IPS DF 4.7 (cell line): ENCODE measurements at regions not wholly inside any gene's neighbourhood (a gene's known extent, or its start where the extent isn't known, plus 50 kb on each side); places are given as distances from the start of the nearest gene placed in this dataset.

Experiments
- DNase-seq: peaks from one replicate; pipeline ENCODE4 v3.0.0-alpha.2; 2013; ENCODE audit warnings: low spot score; ENCODE audit errors: extremely low read depth

DNA sequence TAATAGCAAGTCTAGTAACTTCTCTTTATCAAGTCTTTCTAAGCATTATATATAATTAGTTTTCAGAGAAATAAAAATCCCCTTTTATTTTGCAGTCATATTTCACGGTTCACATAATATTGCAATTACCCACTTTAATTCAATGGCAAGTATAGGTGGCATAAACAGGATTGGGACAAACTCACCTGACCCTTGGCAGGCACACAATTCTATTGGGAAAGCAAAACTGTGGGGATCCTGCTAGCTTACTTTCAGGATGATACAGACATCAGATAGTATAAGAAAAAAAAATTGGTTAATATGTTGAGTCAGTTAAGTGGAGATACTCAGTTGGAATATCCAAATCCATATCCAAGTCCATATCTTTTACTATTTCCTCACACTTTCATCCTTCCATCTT lies 294.8 kb downstream of the SNX13 start:
- DNase-seq, result no peak

GRCh38 chr7:17646253-17646956 lies 293.9 kb downstream of the SNX13 start:
- no peak for DNase-seq

DNA sequence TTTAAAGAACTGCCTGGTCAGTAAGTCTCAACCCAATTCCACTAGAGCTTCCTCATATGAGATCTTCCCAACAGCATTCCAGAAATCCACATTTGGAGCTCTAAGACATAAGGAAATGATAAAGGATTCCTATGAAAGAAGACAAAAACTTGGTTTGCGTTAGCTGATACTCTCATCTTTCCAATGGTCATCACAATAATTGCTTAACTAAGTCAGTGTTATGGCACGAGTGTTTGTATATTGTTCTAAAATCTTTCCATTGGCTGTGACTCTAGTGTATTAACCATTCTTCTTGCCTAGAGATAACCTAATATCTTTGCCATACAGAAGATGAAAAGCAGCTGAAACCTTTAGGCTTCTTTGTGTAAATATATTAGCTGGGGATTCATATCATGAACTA lies 289.0 kb downstream of the SNX13 start:
- DNase-seq, result no peak

- no peak for DNase-seq
These were observed 288.4 kb downstream of the SNX13 start for GRCh38 chr7:17651863-17652385.

DNA sequence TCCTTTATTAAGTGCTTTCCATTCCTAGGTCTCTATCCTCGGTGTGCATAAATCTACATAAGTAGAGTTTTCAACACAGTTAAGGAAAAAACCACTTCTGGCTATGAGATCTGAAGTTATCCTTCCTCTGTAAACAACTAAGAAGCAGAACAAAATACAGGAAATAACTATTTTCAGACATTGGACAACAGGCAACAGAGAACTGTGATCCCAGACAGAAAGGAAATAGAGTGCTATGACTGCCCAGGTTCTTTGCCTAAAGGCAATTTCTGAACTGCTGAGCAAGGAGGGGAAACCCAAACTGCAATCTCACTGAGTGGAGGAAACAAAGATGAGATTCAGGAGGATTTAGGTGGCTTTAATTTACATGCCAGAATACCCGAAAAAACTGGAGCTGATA lies 285.4 kb downstream of the SNX13 start:
- DNase-seq, result no peak

- DNase-seq, result no peak
These were observed 281.2 kb downstream of the SNX13 start for GRCh38 chr7:17659126-17659525.

DNA sequence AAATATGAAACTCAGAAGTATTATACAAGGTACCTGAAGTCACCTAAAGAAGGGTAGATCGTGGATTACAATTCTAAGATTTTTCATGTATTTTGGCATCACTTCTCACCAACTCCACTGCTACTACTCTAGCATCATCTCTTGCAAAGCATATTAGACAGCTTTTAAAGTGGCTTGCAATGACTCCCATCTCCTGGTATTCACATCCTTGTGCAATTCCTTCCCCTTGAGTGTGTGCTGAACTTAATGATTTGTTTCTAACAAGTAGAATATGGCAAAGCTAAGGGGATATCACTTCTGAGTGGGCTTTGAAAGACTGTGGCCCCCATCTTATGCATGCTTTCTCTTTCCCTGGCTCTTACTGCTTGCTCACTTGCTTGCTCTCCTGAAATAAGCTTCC lies 280.2 kb downstream of the SNX13 start:
- DNase-seq, result no peak

- no peak for DNase-seq
These were observed 278.2 kb downstream of the SNX13 start for GRCh38 chr7:17661982-17662585.

GRCh38 chr7:17663061-17663675 lies 277.1 kb downstream of the SNX13 start:
- no peak for DNase-seq

GRCh38 chr7:17665029-17665428 lies 275.3 kb downstream of the SNX13 start:
- DNase-seq, result no peak

GRCh38 chr7:17668122-17668521 lies 272.2 kb downstream of the SNX13 start:
- DNase-seq, result no peak

DNA sequence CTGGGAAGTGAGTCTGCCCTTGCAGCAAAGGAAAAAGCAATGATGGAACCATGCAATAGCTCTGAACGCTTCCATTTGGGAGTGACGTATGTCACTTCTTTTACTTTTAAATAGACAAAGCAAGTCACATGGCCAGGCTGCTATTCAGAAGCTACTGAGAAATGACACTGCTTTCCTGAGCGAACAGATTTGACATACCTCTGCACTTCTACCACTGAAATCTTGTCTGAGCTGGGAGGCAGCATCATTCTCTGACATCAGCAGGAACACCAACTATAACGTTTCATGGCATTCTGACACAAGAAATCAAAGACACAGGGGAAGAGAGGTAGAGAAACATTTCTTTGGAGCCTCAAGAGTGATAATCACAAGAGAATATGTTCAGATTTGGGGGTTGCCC lies 271.1 kb downstream of the SNX13 start:
- DNase-seq, result no peak

- no peak for DNase-seq
These were observed 268.3 kb downstream of the SNX13 start for GRCh38 chr7:17671956-17672355.

DNA sequence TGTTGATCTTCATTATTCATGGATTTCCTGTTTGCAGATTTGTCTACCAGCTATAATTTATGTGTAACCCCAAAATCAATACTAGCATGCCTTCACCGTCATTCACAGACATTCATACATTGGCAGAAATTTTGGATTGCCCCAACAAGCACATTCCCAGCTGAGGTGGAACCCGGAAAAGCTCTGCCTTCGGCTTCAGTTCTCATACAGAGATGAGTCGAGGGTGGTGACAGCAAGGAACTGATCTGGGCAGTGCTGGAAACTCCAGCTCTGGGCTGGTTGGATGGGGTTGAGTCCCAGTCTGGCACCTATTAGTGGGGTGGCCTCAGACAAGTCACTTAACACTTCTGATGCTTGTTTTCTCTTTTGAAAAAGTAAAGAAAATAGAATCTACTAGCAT lies 267.5 kb downstream of the SNX13 start:
- no peak for DNase-seq

- no peak for DNase-seq
These were observed 265.9 kb downstream of the SNX13 start for GRCh38 chr7:17674166-17674942.

GRCh38 chr7:17674943-17675608 lies 265.2 kb downstream of the SNX13 start:
- DNase-seq, result no peak

- DNase-seq, result no peak
These were observed 262.9 kb downstream of the SNX13 start for GRCh38 chr7:17677408-17677807.

DNA sequence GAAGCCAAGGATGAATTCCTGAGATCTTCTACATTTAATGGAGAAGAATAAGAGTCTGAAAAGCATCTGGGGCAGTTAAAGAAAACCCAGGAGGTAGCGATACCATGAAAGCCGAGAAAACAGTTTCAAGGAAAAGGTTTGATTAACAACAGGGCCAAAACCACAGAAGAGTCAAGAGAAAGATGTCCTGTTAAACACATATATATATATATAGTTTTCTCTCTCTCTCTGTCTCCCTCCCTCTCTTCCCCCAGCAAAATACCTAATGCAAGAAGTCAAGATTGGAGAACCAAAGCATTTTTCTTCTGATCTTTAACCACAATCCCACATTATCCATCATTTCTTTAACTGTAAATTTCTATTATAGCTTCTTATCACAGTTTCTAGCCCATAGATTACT lies 261.4 kb downstream of the SNX13 start:
- DNase-seq, result no peak

DNA sequence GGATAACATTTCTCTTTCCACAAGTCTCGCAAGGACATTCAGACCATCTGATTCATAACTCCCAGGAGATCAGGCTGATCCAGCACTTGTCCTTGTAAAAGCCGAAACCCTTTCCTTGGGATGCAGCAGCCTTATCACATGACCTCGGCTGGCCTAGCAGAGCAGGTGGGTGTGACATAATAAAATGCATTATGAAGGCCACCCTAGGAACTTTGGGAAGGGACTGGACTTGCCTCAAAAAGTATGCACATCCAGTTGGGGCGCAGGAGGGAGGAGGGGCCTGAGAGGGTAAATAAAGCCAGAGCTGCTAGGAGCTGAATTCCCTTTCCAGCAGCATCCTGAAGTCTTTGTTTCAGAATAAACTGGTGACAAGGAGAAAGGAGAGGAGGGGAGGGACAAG lies 260.8 kb downstream of the SNX13 start:
- no peak for DNase-seq

DNA sequence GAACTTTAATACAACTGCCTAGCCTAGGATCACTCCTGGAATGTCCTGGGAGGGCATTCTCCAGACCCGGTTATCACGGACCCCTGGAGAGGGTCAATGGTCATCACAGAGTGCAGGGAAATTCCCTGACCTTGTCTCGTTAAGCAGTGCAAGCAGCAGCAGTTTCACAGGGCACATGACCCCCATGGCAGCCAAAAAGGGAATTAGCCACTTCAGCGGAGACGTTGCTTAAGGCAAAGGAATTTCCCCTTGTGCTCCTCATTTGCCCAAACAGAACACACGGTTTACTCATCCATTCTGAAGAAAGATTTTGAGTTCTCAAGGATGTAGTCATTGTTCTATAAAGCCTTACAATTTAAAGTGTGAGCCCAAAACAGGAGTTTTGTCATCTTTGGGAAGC lies 260.3 kb downstream of the SNX13 start:
- DNase-seq, result no peak

GRCh38 chr7:17680943-17681351 lies 259.3 kb downstream of the SNX13 start:
- DNase-seq, result no peak
